ENCODE measurements at regions not wholly inside any gene's neighbourhood (a gene's known extent, or its start where the extent isn't known, plus 50 kb on each side); places are given as distances from the start of the nearest gene placed in this dataset.
A peak's percentile ranks its signal among the peaks of the same experiment; 100 is the strongest.

DNA sequence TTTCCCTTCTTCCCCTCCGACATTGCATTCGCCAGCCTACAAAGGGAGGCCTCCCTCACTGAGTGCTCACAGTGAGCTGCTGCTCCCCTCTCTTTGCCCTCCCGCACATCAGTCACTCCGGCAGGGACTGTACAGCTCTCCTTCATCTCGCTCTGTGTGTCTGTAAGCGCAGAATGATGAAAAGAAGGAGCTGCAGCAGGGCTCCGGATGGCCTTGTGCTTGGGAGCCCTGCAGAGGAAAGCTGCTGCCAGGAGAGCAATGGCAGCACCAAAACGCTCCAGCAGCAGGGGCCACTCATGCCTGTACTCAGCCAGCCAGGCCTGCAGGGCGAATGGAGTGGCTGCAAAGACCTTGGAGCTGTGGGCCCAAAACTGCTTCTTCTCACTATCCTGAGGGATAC lies 107.0 kb upstream of the NSMCE3 start:
- H3K23ac ChIP-seq (ENCODE audit: low read length in 2 of 2) = no peak overlapping the region

DNA sequence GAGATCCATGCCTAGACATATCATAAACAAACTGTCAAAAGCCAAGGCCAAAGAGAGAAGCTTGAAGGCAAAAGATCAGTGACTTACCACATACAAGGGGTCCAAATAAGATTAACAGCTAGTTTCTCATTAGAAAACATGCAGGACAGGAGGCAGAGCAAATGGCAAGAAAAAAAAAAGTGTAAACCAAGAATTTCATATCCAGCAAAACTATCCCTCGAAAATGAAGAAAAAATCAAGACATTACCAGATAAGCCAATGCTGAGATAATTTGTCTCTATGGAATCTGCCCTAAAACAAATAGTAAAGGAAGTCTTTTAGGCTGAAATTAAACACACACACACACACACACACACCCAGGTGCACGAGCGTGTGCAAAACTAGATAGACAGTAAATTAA lies 99.6 kb upstream of the NSMCE3 start:
- H3K27ac ChIP-seq (ENCODE audit: low read length, poor library complexity, severe bottlenecking) = no peak overlapping the region
- H3K4me3 ChIP-seq (ENCODE audit: insufficient read depth in 1 of 2, low read depth in 1 of 2, low read length in 2 of 2) = no peak overlapping the region
- peaks cover 41% of the 10 kb centered on the region for H3K9me3 ChIP-seq (ENCODE audit: control insufficient read depth, low read length)
- 80% methylated on average over 1 of the region's 3 CpGs for WGBS
- H3K18ac ChIP-seq (ENCODE audit: low read depth in 1 of 2, low read length in 2 of 2) = no peak overlapping the region
- no peak overlapping the region for H3K9ac ChIP-seq (ENCODE audit: low read length)
- H3K23ac ChIP-seq (ENCODE audit: low read length in 2 of 2) = no peak overlapping the region
- no peak overlapping the region for H2BK5ac ChIP-seq (ENCODE audit: low read depth, low read length, poor library complexity, severe bottlenecking)
- H3K27me3 ChIP-seq (ENCODE audit: control insufficient read depth in 1 of 2, insufficient read depth in 1 of 2, low read length in 2 of 2) = no peaks in the 10 kb centered on the region
- H4K8ac ChIP-seq (ENCODE audit: low read length) = no peak overlapping the region
- H2BK12ac ChIP-seq (ENCODE audit: low read length in 2 of 2) = no peak overlapping the region
- no peak for DNase-seq
- H4K91ac ChIP-seq (ENCODE audit: low read length) = no peak overlapping the region
- no peaks in the 10 kb centered on the region for H3K79me1 ChIP-seq (replicated peaks; ENCODE audit: low read length, poor library complexity, severe bottlenecking)
- no peak overlapping the region for H2AFZ ChIP-seq (ENCODE audit: low read depth, low read length)
- H2BK120ac ChIP-seq (ENCODE audit: low read depth, low read length) = no peak overlapping the region
- H3K4ac ChIP-seq (ENCODE audit: low read depth in 1 of 2, low read length in 2 of 2) = no peak overlapping the region
- no peak overlapping the region for H2AK5ac ChIP-seq (ENCODE audit: low read length, severe bottlenecking)
- H2BK15ac ChIP-seq (ENCODE audit: low read depth, poor library complexity, severe bottlenecking) = no peak overlapping the region
- no peak overlapping the region for H3K4me2 ChIP-seq (ENCODE audit: low read length, poor library complexity, severe bottlenecking)
- H3K36me3 ChIP-seq (ENCODE audit: control insufficient read depth in 1 of 2, insufficient read depth in 2 of 2, low read depth in 1 of 2, low read length in 2 of 2) = no peaks in the 10 kb centered on the region
- H3K14ac ChIP-seq (ENCODE audit: low read length in 2 of 2) = no peak overlapping the region
- H3K4me1 ChIP-seq (ENCODE audit: control insufficient read depth, insufficient read depth, low read depth, low read length) = peaks cover under 1% of the 10 kb centered on the region

More for the DNA sequence above, 107.0 kb upstream of the NSMCE3 start:
- no peak overlapping the region for H2AK5ac ChIP-seq (ENCODE audit: low read length, severe bottlenecking)
- H2BK15ac ChIP-seq (ENCODE audit: low read depth, poor library complexity, severe bottlenecking) = no peak overlapping the region
- H3K4me1 ChIP-seq (ENCODE audit: control insufficient read depth, insufficient read depth, low read depth, low read length) = peaks cover 2% of the 10 kb centered on the region
- H2BK12ac ChIP-seq (ENCODE audit: low read length in 2 of 2) = no peak overlapping the region
- H3K79me1 ChIP-seq (replicated peaks; ENCODE audit: low read length, poor library complexity, severe bottlenecking) = no peaks in the 10 kb centered on the region
- WGBS = 76% methylated on average over 9 of the region's 9 CpGs
- peaks cover 0 to 3% of the 10 kb centered on the region in 2 experiments for H3K27me3 ChIP-seq (ENCODE audit: control insufficient read depth in 1 of 2, insufficient read depth in 1 of 2, low read length in 2 of 2)
- no peak overlapping the region for H3K9ac ChIP-seq (ENCODE audit: low read length)
- no peak for DNase-seq
- H2BK5ac ChIP-seq (ENCODE audit: low read depth, low read length, poor library complexity, severe bottlenecking) = no peak overlapping the region
- no peak overlapping the region for H4K8ac ChIP-seq (ENCODE audit: low read length)
- no peak overlapping the region for H2BK120ac ChIP-seq (ENCODE audit: low read depth, low read length)
- no peak overlapping the region for H3K4me3 ChIP-seq (ENCODE audit: insufficient read depth in 1 of 2, low read depth in 1 of 2, low read length in 2 of 2)
- no peak overlapping the region for H3K4ac ChIP-seq (ENCODE audit: low read depth in 1 of 2, low read length in 2 of 2)
- H3K36me3 ChIP-seq (ENCODE audit: control insufficient read depth in 1 of 2, insufficient read depth in 2 of 2, low read depth in 1 of 2, low read length in 2 of 2) = no peaks in the 10 kb centered on the region
- H3K18ac ChIP-seq (ENCODE audit: low read depth in 1 of 2, low read length in 2 of 2) = no peak overlapping the region
- H3K4me2 ChIP-seq (ENCODE audit: low read length, poor library complexity, severe bottlenecking) = no peak overlapping the region
- no peak overlapping the region for H2AFZ ChIP-seq (ENCODE audit: low read depth, low read length)
- no peaks in the 10 kb centered on the region for H3K9me3 ChIP-seq (ENCODE audit: control insufficient read depth, low read length)
- no peak overlapping the region for H3K27ac ChIP-seq (ENCODE audit: low read length, poor library complexity, severe bottlenecking)
- H3K14ac ChIP-seq (ENCODE audit: low read length in 2 of 2) = no peak overlapping the region
- H4K91ac ChIP-seq (ENCODE audit: low read length) = no peak overlapping the region

DNA sequence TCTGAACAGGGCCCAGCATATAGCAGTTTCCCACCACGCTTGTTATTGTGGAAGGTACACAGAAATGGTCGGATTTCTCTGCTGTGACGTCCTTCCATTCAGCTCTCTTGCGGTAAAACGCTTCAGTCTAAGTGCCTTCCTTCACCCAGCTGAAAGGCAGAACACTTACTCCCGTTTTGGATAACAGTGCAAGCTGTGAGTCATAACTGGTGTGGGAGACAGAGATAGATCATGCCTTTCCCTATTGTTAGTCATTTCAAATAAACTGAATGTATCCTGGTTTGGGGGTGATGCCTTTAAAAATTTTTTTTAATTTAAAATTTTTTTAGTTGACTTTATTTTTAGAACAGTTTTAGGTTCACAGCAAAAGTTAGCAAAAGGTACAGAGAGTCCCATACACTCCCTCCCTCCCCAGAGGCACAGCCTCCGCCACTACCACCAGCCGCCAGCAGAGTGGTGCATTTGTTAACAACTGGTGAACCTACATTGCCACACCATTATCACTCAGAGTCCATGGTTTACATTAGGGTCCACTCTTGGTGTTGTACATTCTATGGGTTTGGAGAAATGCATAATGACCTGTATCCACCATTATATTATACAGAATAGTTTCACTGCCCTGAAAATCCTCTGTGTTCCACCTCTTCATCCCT lies 94.9 kb upstream of the NSMCE3 start:
- H2BK12ac ChIP-seq (ENCODE audit: low read length in 2 of 2) = no peak overlapping the region
- no peak overlapping the region for H3K4ac ChIP-seq (ENCODE audit: low read depth in 1 of 2, low read length in 2 of 2)
- 18% methylated on average over 7 of the region's 8 CpGs for WGBS
- H3K27me3 ChIP-seq (ENCODE audit: control insufficient read depth in 1 of 2, insufficient read depth in 1 of 2, low read length in 2 of 2) = peaks cover 5 to 6% of the 10 kb centered on the region in 2 experiments
- H3K4me1 ChIP-seq (ENCODE audit: control insufficient read depth, insufficient read depth, low read depth, low read length) = peaks cover 3% of the 10 kb centered on the region
- H3K4me2 ChIP-seq (ENCODE audit: low read length, poor library complexity, severe bottlenecking) = no peak overlapping the region
- no peak overlapping the region for H2BK5ac ChIP-seq (ENCODE audit: low read depth, low read length, poor library complexity, severe bottlenecking)
- H4K91ac ChIP-seq (ENCODE audit: low read length) = no peak overlapping the region
- H3K23ac ChIP-seq (ENCODE audit: low read length in 2 of 2) = no peak overlapping the region
- H3K36me3 ChIP-seq (ENCODE audit: control insufficient read depth in 1 of 2, insufficient read depth in 2 of 2, low read depth in 1 of 2, low read length in 2 of 2) = no peaks in the 10 kb centered on the region
- H3K9ac ChIP-seq (ENCODE audit: low read length) = no peak overlapping the region
- H3K27ac ChIP-seq (ENCODE audit: low read length, poor library complexity, severe bottlenecking) = no peak overlapping the region
- H3K4me3 ChIP-seq (ENCODE audit: insufficient read depth in 1 of 2, low read depth in 1 of 2, low read length in 2 of 2) = no peak overlapping the region
- no peak overlapping the region for H4K8ac ChIP-seq (ENCODE audit: low read length)
- peak; percentile 33 for DNase-seq
- H3K18ac ChIP-seq (ENCODE audit: low read depth in 1 of 2, low read length in 2 of 2) = no peak overlapping the region
- H3K9me3 ChIP-seq (ENCODE audit: control insufficient read depth, low read length) = peaks cover 22% of the 10 kb centered on the region
- H3K14ac ChIP-seq (ENCODE audit: low read length in 2 of 2) = no peak overlapping the region
- H2BK15ac ChIP-seq (ENCODE audit: low read depth, poor library complexity, severe bottlenecking) = no peak overlapping the region
- H2BK120ac ChIP-seq (ENCODE audit: low read depth, low read length) = no peak overlapping the region
- H2AK5ac ChIP-seq (ENCODE audit: low read length, severe bottlenecking) = no peak overlapping the region
- H3K79me1 ChIP-seq (replicated peaks; ENCODE audit: low read length, poor library complexity, severe bottlenecking) = no peaks in the 10 kb centered on the region
- H2AFZ ChIP-seq (ENCODE audit: low read depth, low read length) = no peak overlapping the region

DNA sequence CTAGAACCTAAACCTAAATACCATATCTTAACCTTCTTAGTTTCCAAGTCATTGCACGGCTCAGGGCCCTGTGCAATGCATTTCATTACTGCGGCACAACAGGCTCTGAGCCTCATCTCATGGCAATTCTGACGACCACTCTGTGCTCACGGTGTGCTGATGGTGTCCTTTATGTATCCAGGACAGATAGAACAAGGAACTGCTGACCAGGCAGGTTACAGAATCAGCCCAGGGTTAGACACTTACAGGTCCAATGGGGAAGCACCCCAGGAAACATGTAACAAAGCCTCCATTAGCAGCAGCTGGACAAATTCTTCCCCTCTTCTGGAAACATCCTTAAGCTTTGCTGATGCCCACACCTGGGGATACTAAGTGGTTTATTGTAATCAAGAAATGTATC lies 91.9 kb upstream of the NSMCE3 start:
- no peak overlapping the region for H3K27ac ChIP-seq (ENCODE audit: low read length, poor library complexity, severe bottlenecking)
- H2AFZ ChIP-seq (ENCODE audit: low read depth, low read length) = no peak overlapping the region
- H2BK5ac ChIP-seq (ENCODE audit: low read depth, low read length, poor library complexity, severe bottlenecking) = no peak overlapping the region
- no peak overlapping the region for H2BK12ac ChIP-seq (ENCODE audit: low read length in 2 of 2)
- no peak overlapping the region for H4K91ac ChIP-seq (ENCODE audit: low read length)
- DNase-seq = no peak
- no peak overlapping the region for H4K8ac ChIP-seq (ENCODE audit: low read length)
- WGBS = 75% methylated on average over 4 of the region's 4 CpGs
- no peak overlapping the region for H3K4me2 ChIP-seq (ENCODE audit: low read length, poor library complexity, severe bottlenecking)
- no peaks in the 10 kb centered on the region for H3K36me3 ChIP-seq (ENCODE audit: control insufficient read depth in 1 of 2, insufficient read depth in 2 of 2, low read depth in 1 of 2, low read length in 2 of 2)
- no peak overlapping the region for H2AK5ac ChIP-seq (ENCODE audit: low read length, severe bottlenecking)
- no peak overlapping the region for H3K14ac ChIP-seq (ENCODE audit: low read length in 2 of 2)
- no peak overlapping the region for H3K9ac ChIP-seq (ENCODE audit: low read length)
- peaks cover 5 to 6% of the 10 kb centered on the region in 2 experiments for H3K27me3 ChIP-seq (ENCODE audit: control insufficient read depth in 1 of 2, insufficient read depth in 1 of 2, low read length in 2 of 2)
- H3K79me1 ChIP-seq (replicated peaks; ENCODE audit: low read length, poor library complexity, severe bottlenecking) = no peaks in the 10 kb centered on the region
- H2BK120ac ChIP-seq (ENCODE audit: low read depth, low read length) = no peak overlapping the region
- no peak overlapping the region for H2BK15ac ChIP-seq (ENCODE audit: low read depth, poor library complexity, severe bottlenecking)
- no peak overlapping the region for H3K18ac ChIP-seq (ENCODE audit: low read depth in 1 of 2, low read length in 2 of 2)
- no peaks in the 10 kb centered on the region for H3K9me3 ChIP-seq (ENCODE audit: control insufficient read depth, low read length)
- no peak overlapping the region for H3K23ac ChIP-seq (ENCODE audit: low read length in 2 of 2)
- peaks cover 3% of the 10 kb centered on the region for H3K4me1 ChIP-seq (ENCODE audit: control insufficient read depth, insufficient read depth, low read depth, low read length)
- H3K4me3 ChIP-seq (ENCODE audit: insufficient read depth in 1 of 2, low read depth in 1 of 2, low read length in 2 of 2) = no peak overlapping the region
- H3K4ac ChIP-seq (ENCODE audit: low read depth in 1 of 2, low read length in 2 of 2) = no peak overlapping the region

All from mesenchymal stem cell (in vitro differentiated cells and primary cell).